ENCODE measurements at regions not wholly inside any gene's neighbourhood (a gene's known extent, or its start where the extent isn't known, plus 50 kb on each side); places are given as distances from the start of the nearest gene placed in this dataset.

- Histone ChIP-seq H2AFZ (no peak overlapping the region), H3K36me3 (ENCODE audit: low read depth) (no peaks in the 10 kb centered on the region), H3K4me1 (replicated peaks; ENCODE audit: insufficient read depth) (no peaks in the 10 kb centered on the region), H3K4me2 (no peak overlapping the region), H3K79me2 (ENCODE audit: low read depth) (no peaks in the 10 kb centered on the region), H4K20me1 (ENCODE audit: insufficient read depth) (no peaks in the 10 kb centered on the region), H3K9me2 (ENCODE audit: insufficient read depth) (no peaks in the 10 kb centered on the region), H3K27me3 (ENCODE audit: insufficient read depth, low read depth) (no peaks in the 10 kb centered on the region), H3K4me3 (no peak overlapping the region), H3K9me3 (ENCODE audit: insufficient read depth, low read depth) (no peaks in the 10 kb centered on the region), H3F3A (ENCODE audit: insufficient read depth, low read depth) (no peaks in the 10 kb centered on the region), H3K27ac (no peak overlapping the region)
- ChIA-PET POLR2A (ENCODE audit: unreplicated experiment) (no interaction called here), CTCF (no interaction called here)
- intact Hi-C loops (cut with micrococcal nuclease; ENCODE audit: unreplicated experiment) = no loop called here
- TF ChIP-seq EZH2 (IDR thresholded peaks at IDR 0.05; ENCODE audit: low read depth) (no peak), CTCF (conservative IDR thresholded peaks at IDR 0.05) (no peak)
- no TSS peak for BruUV-seq (replicated peaks)
- DNase-seq = no peak
These were observed 701.9 kb downstream of the IGSF11 start for GRCh38 chr3:118332699-118333098.

- no peak overlapping the region for H3K27ac ChIP-seq
- H3F3A ChIP-seq (ENCODE audit: insufficient read depth, low read depth) = no peaks in the 10 kb centered on the region
- no peak overlapping the region for H3K4me3 ChIP-seq
- H4K20me1 ChIP-seq (ENCODE audit: insufficient read depth) = no peaks in the 10 kb centered on the region
- intact Hi-C loops (cut with micrococcal nuclease; ENCODE audit: unreplicated experiment) = no loop called here
- H3K4me1 ChIP-seq (replicated peaks; ENCODE audit: insufficient read depth) = no peaks in the 10 kb centered on the region
- no peaks in the 10 kb centered on the region for H3K27me3 ChIP-seq (ENCODE audit: insufficient read depth, low read depth)
- CTCF ChIA-PET = no interaction called here
- no peak overlapping the region for H3K4me2 ChIP-seq
- H2AFZ ChIP-seq = no peak overlapping the region
- H3K79me2 ChIP-seq (ENCODE audit: low read depth) = no peaks in the 10 kb centered on the region
- H3K9me3 ChIP-seq (ENCODE audit: insufficient read depth, low read depth) = no peaks in the 10 kb centered on the region
- H3K36me3 ChIP-seq (ENCODE audit: low read depth) = no peaks in the 10 kb centered on the region
- POLR2A ChIA-PET (ENCODE audit: unreplicated experiment) = no interaction called here
- DNase-seq = no peak
- TF ChIP-seq CTCF (conservative IDR thresholded peaks at IDR 0.05) = no peak
- TF ChIP-seq EZH2 (IDR thresholded peaks at IDR 0.05; ENCODE audit: low read depth) = no peak
- no peaks in the 10 kb centered on the region for H3K9me2 ChIP-seq (ENCODE audit: insufficient read depth)
- no TSS peak for BruUV-seq (replicated peaks)
These were observed 697.0 kb downstream of the IGSF11 start for GRCh38 chr3:118337649-118338048.

- Histone ChIP-seq H3K27ac (no peak overlapping the region), H3K4me3 (no peak overlapping the region), H3K27me3 (ENCODE audit: insufficient read depth, low read depth) (no peaks in the 10 kb centered on the region), H4K20me1 (ENCODE audit: insufficient read depth) (no peaks in the 10 kb centered on the region; the same call in 1 of the 2 replicates), H3K36me3 (ENCODE audit: low read depth) (no peaks in the 10 kb centered on the region), H3F3A (ENCODE audit: insufficient read depth, low read depth) (no peaks in the 10 kb centered on the region), H3K9me3 (ENCODE audit: insufficient read depth, low read depth) (no peaks in the 10 kb centered on the region), H3K79me2 (ENCODE audit: low read depth) (no peaks in the 10 kb centered on the region), H2AFZ (no peak overlapping the region), H3K4me1 (replicated peaks; ENCODE audit: insufficient read depth) (no peaks in the 10 kb centered on the region), H3K9me2 (ENCODE audit: insufficient read depth) (no peaks in the 10 kb centered on the region), H3K4me2 (no peak overlapping the region)
- no peak for DNase-seq
- BruUV-seq (replicated peaks) = no TSS peak
- ChIA-PET CTCF (no interaction called here), POLR2A (ENCODE audit: unreplicated experiment) (no interaction called here)
- intact Hi-C loops (cut with micrococcal nuclease; ENCODE audit: unreplicated experiment) = loop anchor here (10.0 kb wide), 1 partner anchor 277 kb away; no protein-coding TSS in a partner anchor
- TF ChIP-seq CTCF (conservative IDR thresholded peaks at IDR 0.05) (no peak), EZH2 (IDR thresholded peaks at IDR 0.05; ENCODE audit: low read depth) (no peak)
These were observed 687.1 kb downstream of the IGSF11 start for GRCh38 chr3:118347396-118348168.

Data from PC-9 (cell line).